ENCODE measurements at regions not wholly inside any gene's neighbourhood (a gene's known extent, or its start where the extent isn't known, plus 50 kb on each side); places are given as distances from the start of the nearest gene placed in this dataset.

GRCh38 chr10:29804025-29804852, 169.5 kb upstream of the SVIL start:
- Histone ChIP-seq H3K4me3 (ENCODE audit: low read depth, low read length) (no peak overlapping the region), H3K4me1 (ENCODE audit: control insufficient read depth, insufficient read depth, low read length) (peaks cover 13% of the 10 kb centered on the region), H3K9me3 (ENCODE audit: control insufficient read depth, insufficient read depth, low read depth, low read length) (no peaks in the 10 kb centered on the region), H3K36me3 (ENCODE audit: control insufficient read depth in 2 of 2, insufficient read depth in 1 of 2, low read length in 2 of 2) (no peaks in the 10 kb centered on the region), H3K27ac (ENCODE audit: extremely low read depth, low read depth, low read length) (peak overlapping the region; percentile 39)
- ChIA-PET POLR2A (no interaction called here), CTCF (interaction anchor here (0.6 to 0.8 kb wide), 2 partner anchors 17 to 54 kb away, joined by 3 to 5 read pairs; no protein-coding TSS in a partner anchor)
- TF ChIP-seq ZFHX2 (tag by site-specific recombination; conservative IDR thresholded peaks at IDR 0.05) (peak; percentile 94), ZNF155 (tag by site-specific recombination; IDR thresholded peaks at IDR 0.05) (no peak), ZNF561 (tag by site-specific recombination; IDR thresholded peaks at IDR 0.05; ENCODE audit: borderline replicate concordance) (no peak), ZXDB (tag by site-specific recombination; IDR thresholded peaks at IDR 0.05) (peak; percentile 76), ZNF777 (tag by site-specific recombination; IDR thresholded peaks at IDR 0.05; ENCODE audit: borderline replicate concordance) (no peak), ZNF324 (tag by site-specific recombination; IDR thresholded peaks at IDR 0.05) (0 out of 2 replicates have a peak, but pooled peaks have one; percentile 17), EGR2 (tag by site-specific recombination; IDR thresholded peaks at IDR 0.05; ENCODE audit: low read depth) (peak; percentile 95), ZNF692 (tag by site-specific recombination; IDR thresholded peaks at IDR 0.05) (0 out of 2 replicates have a peak, but pooled peaks have one; percentile 11), ZBTB26 (tag by site-specific recombination; optimal IDR thresholded peaks at IDR 0.05) (no peak), GLIS1 (tag by site-specific recombination; IDR thresholded peaks at IDR 0.05) (peak; percentile 53; the same call in 1 of the 2 replicates), ZNF280D (tag by site-specific recombination; IDR thresholded peaks at IDR 0.05) (no peak), IKZF3 (tag by site-specific recombination; IDR thresholded peaks at IDR 0.05) (0 out of 2 replicates have a peak, but pooled peaks have one; percentile 20), ZNF433 (tag by site-specific recombination; IDR thresholded peaks at IDR 0.05; ENCODE audit: low read depth) (no peak), KLF16 (tag by site-specific recombination; IDR thresholded peaks at IDR 0.05) (no peak), ZSCAN16 (tag by site-specific recombination; IDR thresholded peaks at IDR 0.05) (no peak), ZNF660 (tag by site-specific recombination; IDR thresholded peaks at IDR 0.05) (0 out of 2 replicates have a peak, but pooled peaks have one; percentile 46), ZNF843 (tag by site-specific recombination; IDR thresholded peaks at IDR 0.05) (peak; percentile 24; the same call in 1 of the 2 replicates), ZBTB49 (tag by site-specific recombination; IDR thresholded peaks at IDR 0.05; ENCODE audit: low read depth) (no peak), ZNF184 (tag by site-specific recombination; IDR thresholded peaks at IDR 0.05) (peak; percentile 69; the same call in 1 of the 2 replicates), GFI1B (tag by site-specific recombination; IDR thresholded peaks at IDR 0.05) (peak; percentile 89), ZIC2 (tag by site-specific recombination; IDR thresholded peaks at IDR 0.05) (peak; percentile 88), ZNF24 (tag by site-specific recombination; IDR thresholded peaks at IDR 0.05) (0 out of 2 replicates have a peak, but pooled peaks have one; percentile 22), ZNF830 (tag by site-specific recombination; IDR thresholded peaks at IDR 0.05; ENCODE audit: low read depth) (no peak), ZNF585B (tag by site-specific recombination; IDR thresholded peaks at IDR 0.05) (peak; percentile 31; the same call in 1 of the 2 replicates), TSHZ1 (tag by site-specific recombination; IDR thresholded peaks at IDR 0.05; ENCODE audit: borderline replicate concordance) (no peak), ZBTB48 (tag by site-specific recombination; IDR thresholded peaks at IDR 0.05) (peak; percentile 30; the same call in 1 of the 2 replicates)
